Astrocyte (in vitro differentiated cells and primary cell): ENCODE measurements at regions not wholly inside any gene's neighbourhood (a gene's known extent, or its start where the extent isn't known, plus 50 kb on each side); places are given as distances from the start of the nearest gene placed in this dataset.

Source experiments
- DNase-seq: peaks from one replicate; pipeline ENCODE4 v3.0.0-alpha.2; 2010; ENCODE audit warnings: low read depth
- FAIRE-seq: peaks from 2 replicates; lab custom pipeline; 2011; peaks lifted over from hg19 to GRCh38; lab: Jason Lieb, UNC
- H2AFZ ChIP-seq: 2 replicates; pipeline ENCODE4 v1.6.0; 2012; ENCODE audit warnings: low read depth, low read length, inconsistent platforms
- H3K27ac ChIP-seq: 2 replicates; pipeline ENCODE4 v1.5.1; 2011; ENCODE audit warnings: low read depth, low read length, inconsistent platforms
- H3K27me3 ChIP-seq: 2 replicates; pipeline ENCODE4 v1.6.0; 2011; ENCODE audit warnings: low read length, inconsistent platforms; ENCODE audit not compliant: insufficient read depth
- H3K36me3 ChIP-seq: 2 replicates; pipeline ENCODE4 v1.5.1; 2011; ENCODE audit warnings: low read length, inconsistent platforms; ENCODE audit not compliant: insufficient read depth
- H3K4me1 ChIP-seq: 2 replicates; pipeline ENCODE4 v1.5.1; 2011; ENCODE audit warnings: low read length, inconsistent platforms; ENCODE audit not compliant: insufficient read depth
- H3K4me2 ChIP-seq: 2 replicates; pipeline ENCODE4 v1.6.0; 2012; ENCODE audit warnings: low read length, inconsistent platforms
- H3K4me3 ChIP-seq: 2 replicates; pipeline ENCODE4 v1.5.1; 2011; ENCODE audit warnings: low read depth, mild to moderate bottlenecking, low read length, inconsistent platforms; ENCODE audit not compliant: insufficient read depth
- H3K79me2 ChIP-seq: 2 replicates; pipeline ENCODE4 v1.6.0; 2012; ENCODE audit warnings: mild to moderate bottlenecking, low read length, inconsistent platforms; ENCODE audit not compliant: insufficient read depth
- H3K9ac ChIP-seq: 2 replicates; pipeline ENCODE4 v1.6.0; 2012; ENCODE audit warnings: mild to moderate bottlenecking, low read length, inconsistent platforms
- H3K9me3 ChIP-seq: 2 replicates; pipeline ENCODE4 v1.5.1; 2012; ENCODE audit warnings: low read depth, mild to moderate bottlenecking, low read length, inconsistent platforms; ENCODE audit not compliant: insufficient read depth
- H4K20me1 ChIP-seq: 2 replicates; pipeline ENCODE4 v1.6.0; 2012; ENCODE audit warnings: low read length, inconsistent platforms; ENCODE audit not compliant: insufficient read depth
- H3K27ac Mint-ChIP-seq: one replicate; pipeline ENCODE4 v1.8.0; 2021; ENCODE audit warnings: mild to moderate bottlenecking, mixed read lengths; ENCODE audit not compliant: unreplicated experiment
- H3K27me3 Mint-ChIP-seq: one replicate; pipeline ENCODE4 v1.8.0; 2021; ENCODE audit warnings: low read depth, mixed read lengths; ENCODE audit not compliant: unreplicated experiment
- H3K36me3 Mint-ChIP-seq: one replicate; pipeline ENCODE4 v1.8.0; 2021; ENCODE audit warnings: low read depth, mixed read lengths; ENCODE audit not compliant: unreplicated experiment
- H3K4me1 Mint-ChIP-seq: one replicate; pipeline ENCODE4 v1.8.0; 2021; ENCODE audit warnings: low read depth, mixed read lengths; ENCODE audit not compliant: unreplicated experiment
- H3K4me3 Mint-ChIP-seq: one replicate; pipeline ENCODE4 v1.8.0; 2021; ENCODE audit warnings: mild to moderate bottlenecking, moderate library complexity, mixed read lengths; ENCODE audit not compliant: unreplicated experiment
- H3K9me3 Mint-ChIP-seq: one replicate; pipeline ENCODE4 v1.8.0; 2021; ENCODE audit warnings: mild to moderate bottlenecking, mixed read lengths; ENCODE audit not compliant: unreplicated experiment
- CTCF ChIP-seq: IDR thresholded peaks from 2 replicates; pipeline ENCODE4 v1.5.1; 2011; ENCODE audit warnings: low read depth, mild to moderate bottlenecking, inconsistent platforms, low read length, moderate library complexity; ENCODE audit not compliant: insufficient read depth
- EZH2 ChIP-seq: IDR thresholded peaks from 2 replicates; pipeline ENCODE4 v1.6.1; 2012; ENCODE audit warnings: mild to moderate bottlenecking, low read length, inconsistent platforms; ENCODE audit not compliant: insufficient read depth

GRCh38 chr22:49660321-49660720, 167.4 kb downstream of the BRD1 start:
- H2AFZ ChIP-seq: no peak overlapping the region
- no peaks in the 10 kb centered on the region for H3K36me3 ChIP-seq
- no peak overlapping the region for H3K9ac ChIP-seq
- no peaks in the 10 kb centered on the region for H3K9me3 ChIP-seq
- Mint-ChIP-seq H3K36me3 (no peaks in the 10 kb centered on the region), H3K4me3 (no peak overlapping the region), H3K27me3 (peaks cover 31% of the 10 kb centered on the region), H3K4me1 (no peaks in the 10 kb centered on the region), H3K9me3 (no peaks in the 10 kb centered on the region), H3K27ac (no peak overlapping the region)
- no peak overlapping the region for H3K4me2 ChIP-seq
- H3K27me3 ChIP-seq: no peaks in the 10 kb centered on the region
- no peak for TF ChIP-seq CTCF
- TF ChIP-seq EZH2: no peak
- H3K4me3 ChIP-seq: no peak overlapping the region
- DNase-seq (no peak), FAIRE-seq (no peak)
- H3K27ac ChIP-seq: no peak overlapping the region
- no peaks in the 10 kb centered on the region for H3K79me2 ChIP-seq
- H4K20me1 ChIP-seq: no peaks in the 10 kb centered on the region
- H3K4me1 ChIP-seq: no peaks in the 10 kb centered on the region

- H3K27me3 ChIP-seq: no peaks in the 10 kb centered on the region
- no peak overlapping the region for H3K4me3 Mint-ChIP-seq
- H3K9me3 ChIP-seq: no peaks in the 10 kb centered on the region
- no peaks in the 10 kb centered on the region for H3K4me1 ChIP-seq
- FAIRE-seq (no peak), DNase-seq (no peak)
- no peaks in the 10 kb centered on the region for H3K4me1 Mint-ChIP-seq
- no peak overlapping the region for H3K9ac ChIP-seq
- H3K4me2 ChIP-seq: no peak overlapping the region
- no peak for TF ChIP-seq EZH2
- TF ChIP-seq CTCF: no peak
- H2AFZ ChIP-seq: no peak overlapping the region
- H3K9me3 Mint-ChIP-seq: no peaks in the 10 kb centered on the region
- H3K36me3 Mint-ChIP-seq: no peaks in the 10 kb centered on the region
- no peak overlapping the region for H3K4me3 ChIP-seq
- no peak overlapping the region for H3K27ac ChIP-seq
- no peaks in the 10 kb centered on the region for H3K36me3 ChIP-seq
- H3K27ac Mint-ChIP-seq: no peak overlapping the region
- peaks cover 31% of the 10 kb centered on the region for H3K27me3 Mint-ChIP-seq
- no peaks in the 10 kb centered on the region for H3K79me2 ChIP-seq
- H4K20me1 ChIP-seq: no peaks in the 10 kb centered on the region
Observed at GRCh38 chr22:49659924-49660315, 167.8 kb downstream of the BRD1 start.

DNA sequence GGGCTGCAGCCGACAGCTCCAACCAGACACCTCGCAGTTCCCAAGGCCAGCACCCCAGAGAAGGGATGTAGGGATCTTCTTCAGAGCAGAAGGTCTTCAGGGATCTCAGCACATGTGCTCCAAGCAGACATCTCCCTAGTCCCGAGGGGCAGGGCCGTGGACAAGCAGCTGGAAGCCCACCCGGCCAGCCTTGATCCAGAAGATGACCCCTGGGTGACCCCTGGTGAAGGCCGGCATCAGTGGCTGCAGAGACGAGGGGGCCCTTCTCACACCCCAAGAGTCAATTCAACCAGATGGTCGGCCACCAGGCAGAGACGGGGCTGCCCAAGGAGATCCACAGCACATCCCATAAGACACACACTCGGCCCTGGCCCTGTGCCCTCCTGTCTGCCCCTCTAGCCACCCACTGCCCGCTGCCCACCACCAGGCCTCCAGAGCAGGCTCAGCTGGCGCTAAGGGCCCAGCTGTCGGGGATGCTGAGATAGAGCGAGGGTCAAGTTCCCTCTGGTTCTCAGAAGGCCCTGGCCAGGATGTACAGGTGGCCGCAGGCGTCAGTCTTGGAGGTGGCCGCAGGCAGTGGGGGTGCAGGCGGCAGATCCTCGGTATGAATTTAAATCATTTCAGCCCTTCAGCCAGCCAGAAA, 168.3 kb downstream of the BRD1 start:
- DNase-seq (no peak), FAIRE-seq (no peak)
- no peaks in the 10 kb centered on the region for H3K27me3 ChIP-seq
- no peaks in the 10 kb centered on the region for H4K20me1 ChIP-seq
- Mint-ChIP-seq H3K27me3 (peaks cover 27% of the 10 kb centered on the region), H3K9me3 (no peaks in the 10 kb centered on the region), H3K4me1 (no peaks in the 10 kb centered on the region), H3K4me3 (no peak overlapping the region), H3K36me3 (no peaks in the 10 kb centered on the region), H3K27ac (no peak overlapping the region)
- no peak overlapping the region for H3K9ac ChIP-seq
- H3K79me2 ChIP-seq: no peaks in the 10 kb centered on the region
- H3K4me2 ChIP-seq: no peak overlapping the region
- H2AFZ ChIP-seq: no peak overlapping the region
- no peaks in the 10 kb centered on the region for H3K36me3 ChIP-seq
- H3K4me1 ChIP-seq: no peaks in the 10 kb centered on the region
- H3K4me3 ChIP-seq: no peak overlapping the region
- H3K9me3 ChIP-seq: no peaks in the 10 kb centered on the region
- TF ChIP-seq EZH2 (no peak), CTCF (no peak)
- H3K27ac ChIP-seq: no peak overlapping the region
